GM18951 (cell line): ENCODE measurements at regions not wholly inside any gene's neighbourhood (a gene's known extent, or its start where the extent isn't known, plus 50 kb on each side); places are given as distances from the start of the nearest gene placed in this dataset.
A peak's percentile ranks its signal among the peaks of the same experiment; 100 is the strongest.

Experiments
- POLR2A ChIP-seq: IDR thresholded peaks from 4 replicates; pipeline ENCODE4 v1.6.1; 2011; ENCODE audit warnings: mild to moderate bottlenecking; ENCODE audit not compliant: insufficient read length, insufficient read depth; ENCODE audit errors: extremely low read depth
- in situ Hi-C: fragments of 300-500 bp; cut with MboI; formaldehyde crosslinking; loops from one replicate; pipeline ENCODE4 v1.12.0; 2022; ENCODE audit warnings: low sequenced_read_pairs, mixed read lengths, inconsistent platforms; ENCODE audit not compliant: unreplicated experiment

DNA sequence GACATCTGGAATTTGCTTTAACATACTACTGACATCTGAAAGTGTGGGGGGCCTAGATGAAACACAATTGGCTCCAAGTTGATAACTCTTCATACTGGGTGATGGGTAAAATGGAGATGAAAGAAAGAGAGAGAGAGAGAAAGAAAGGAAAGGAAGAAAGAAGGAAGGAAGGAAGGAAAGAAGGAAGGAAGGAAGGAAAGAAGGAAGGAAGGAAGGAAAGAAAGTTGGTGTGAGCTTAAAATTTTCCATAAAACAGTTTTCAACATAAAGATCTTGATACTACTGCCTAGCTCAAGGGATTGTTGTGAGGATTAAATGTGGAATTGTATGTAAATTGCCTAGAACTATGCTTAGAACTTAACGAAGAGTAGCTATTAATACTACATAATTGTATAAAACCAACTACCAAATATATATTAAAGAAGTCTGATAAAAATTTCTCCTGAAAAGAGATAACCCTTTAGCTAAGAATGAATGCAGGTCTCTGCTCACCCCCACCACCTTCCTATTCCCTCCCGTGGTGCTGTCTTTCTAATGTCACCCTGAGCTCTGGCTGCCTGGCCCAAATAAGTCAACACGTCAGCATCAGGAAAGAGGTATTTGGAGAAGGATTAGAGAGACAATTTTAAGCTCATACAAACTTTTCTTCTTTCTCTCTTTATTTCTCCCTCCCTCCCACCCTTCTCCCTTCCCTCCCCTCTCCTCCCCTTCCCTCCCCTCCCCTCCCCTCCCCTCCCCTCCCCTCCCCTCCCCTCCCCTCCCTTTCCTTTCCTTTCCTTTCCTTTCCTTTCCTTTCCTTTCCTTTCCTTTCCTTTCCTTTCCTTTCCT, 89.3 kb upstream of the SGIP1 start:
- TF ChIP-seq POLR2A: no peak
- in situ Hi-C loops: loop anchor here (10.0 kb wide), 1 partner anchor 70 kb away; no protein-coding TSS in a partner anchor

DNA sequence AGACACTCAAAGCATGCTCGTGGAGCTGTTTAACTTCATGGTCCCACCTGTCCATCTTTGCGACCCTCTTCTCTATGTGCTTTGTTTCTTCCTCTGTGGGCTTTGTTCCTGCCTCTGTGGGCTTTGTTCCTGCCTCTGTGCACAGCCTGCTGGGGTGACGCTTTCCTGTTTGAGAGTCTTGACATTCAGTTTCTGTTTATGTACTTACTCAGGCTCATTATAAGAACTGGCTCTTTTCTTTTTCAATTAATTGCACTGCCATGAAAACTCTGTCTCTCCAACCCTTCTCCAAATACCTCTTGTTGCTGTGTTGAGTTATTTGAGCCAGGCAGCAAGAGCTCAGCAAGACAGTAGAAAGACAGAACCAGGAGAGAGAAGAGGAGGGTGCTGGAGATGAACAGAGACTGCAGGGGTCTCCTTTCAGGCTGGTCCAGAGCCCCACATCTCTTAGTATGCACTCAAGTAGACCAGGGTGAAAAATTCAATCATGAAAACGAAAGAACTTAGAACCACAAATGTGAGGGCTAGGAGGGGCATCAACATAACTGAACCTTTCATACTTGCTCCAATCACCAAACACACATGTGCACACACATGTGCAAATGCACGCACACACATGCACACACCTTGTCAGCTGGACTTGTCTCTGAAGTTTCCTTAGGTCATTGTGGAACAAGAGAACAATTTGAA, 88.3 kb upstream of the SGIP1 start:
- peak; percentile 52 for TF ChIP-seq POLR2A
- in situ Hi-C loops: loop anchor here (10.0 kb wide), 1 partner anchor 71 kb away; no protein-coding TSS in a partner anchor

DNA sequence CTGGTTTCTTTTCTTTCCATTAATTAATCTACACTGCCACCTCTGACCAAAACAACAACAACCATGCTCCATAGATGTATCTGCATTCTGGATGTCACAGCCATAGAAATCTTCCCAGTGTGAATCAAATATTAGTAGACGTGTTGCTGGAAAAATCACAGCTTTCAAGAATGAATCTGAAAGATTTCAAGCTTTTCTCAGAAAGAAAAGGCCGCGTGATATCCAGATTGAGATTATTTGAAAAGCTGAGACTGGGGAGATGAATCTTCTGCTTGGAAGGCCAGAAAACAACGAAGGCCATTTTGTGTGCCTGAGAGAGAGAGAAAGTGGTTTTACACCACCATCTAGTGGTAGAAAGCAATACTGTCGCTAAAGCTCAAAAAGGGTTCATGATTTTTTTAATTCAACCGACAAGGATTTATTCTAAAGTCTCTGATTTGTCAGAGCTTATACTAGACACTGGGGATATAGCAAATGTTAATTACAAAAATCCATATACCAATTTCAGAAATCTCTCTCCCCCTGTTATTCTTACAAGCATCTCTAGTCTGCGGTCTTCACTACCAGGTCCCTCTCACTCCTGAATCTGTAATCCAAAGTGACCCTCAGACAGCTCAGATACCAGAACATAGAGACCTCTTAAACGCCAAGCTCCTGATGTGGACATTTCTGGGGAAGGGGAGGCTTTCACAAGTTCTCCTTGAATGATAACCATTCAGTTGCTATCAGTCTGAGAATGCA, 87.5 kb upstream of the SGIP1 start:
- in situ Hi-C loops: loop anchor here (10.0 kb wide), 1 partner anchor 72 kb away; no protein-coding TSS in a partner anchor
- TF ChIP-seq POLR2A: no peak

DNA sequence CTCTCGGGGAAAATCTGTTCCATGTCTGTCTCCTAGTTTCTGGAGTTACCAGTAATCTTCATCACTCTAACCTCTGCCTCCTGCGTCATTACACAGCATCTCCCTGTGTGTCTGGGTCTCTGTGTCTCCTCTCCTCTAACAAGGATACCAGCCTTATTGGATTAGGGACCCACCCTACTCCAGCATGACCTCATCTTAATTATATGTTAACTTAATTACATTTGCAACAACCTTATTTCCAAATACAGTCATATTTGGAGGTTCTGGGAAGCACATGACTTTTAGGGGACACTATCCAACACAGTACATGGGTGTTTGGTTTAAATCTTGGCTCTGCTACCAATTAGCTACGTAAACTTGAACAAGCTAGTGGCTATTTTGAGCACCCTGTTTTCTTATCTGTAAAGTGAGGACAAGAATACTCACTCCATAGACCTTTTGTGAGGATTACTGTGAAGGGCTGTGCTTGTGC, 83.9 kb upstream of the SGIP1 start:
- in situ Hi-C loops: loop anchor here (10.0 to 25.0 kb wide), 2 partner anchors 495 to 713 kb away; no protein-coding TSS in a partner anchor
- TF ChIP-seq POLR2A: no peak

DNA sequence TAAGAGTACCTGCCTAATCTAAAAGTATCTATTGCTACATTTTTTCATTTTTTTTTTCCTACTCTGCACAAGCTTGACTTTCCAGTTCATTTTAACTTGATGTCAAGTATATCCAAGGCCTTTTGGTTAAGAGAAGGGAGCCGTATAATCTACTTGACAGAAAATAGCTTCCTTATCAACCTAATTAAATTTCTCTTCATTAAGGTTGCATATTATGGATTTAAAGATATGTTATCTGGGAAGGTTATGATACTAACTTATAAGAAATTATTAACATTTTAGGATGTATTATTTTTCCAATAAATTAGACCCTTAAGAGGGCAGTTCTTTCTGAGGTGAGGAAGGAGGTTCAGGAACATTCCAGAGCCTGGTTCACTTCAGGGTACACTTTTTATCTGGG, 83.1 kb upstream of the SGIP1 start:
- in situ Hi-C loops: loop anchor here (10.0 to 25.0 kb wide), 2 partner anchors 496 to 714 kb away; no protein-coding TSS in a partner anchor
- TF ChIP-seq POLR2A: no peak

DNA sequence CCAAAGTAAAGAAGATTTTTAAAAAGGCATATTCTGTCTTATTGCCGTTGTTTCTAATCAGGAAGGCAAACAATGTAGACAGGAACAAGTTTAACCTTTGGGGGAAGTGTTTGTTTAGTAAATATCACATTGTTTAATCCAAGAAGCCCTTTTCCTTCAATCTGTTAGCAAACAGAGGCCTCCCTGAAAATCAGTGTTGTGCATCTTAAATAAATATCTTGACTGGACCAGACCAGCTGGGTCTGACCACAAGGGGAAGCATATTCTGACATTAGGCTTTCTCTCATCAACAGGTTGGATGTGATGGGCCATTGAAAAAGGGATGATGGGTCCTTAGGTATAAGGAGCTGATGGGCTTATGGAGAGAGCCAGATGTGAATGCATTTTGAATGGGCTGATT, 81.8 kb upstream of the SGIP1 start:
- TF ChIP-seq POLR2A: no peak
- in situ Hi-C loops: loop anchor here (10.0 to 25.0 kb wide), 2 partner anchors 497 to 715 kb away; no protein-coding TSS in a partner anchor

DNA sequence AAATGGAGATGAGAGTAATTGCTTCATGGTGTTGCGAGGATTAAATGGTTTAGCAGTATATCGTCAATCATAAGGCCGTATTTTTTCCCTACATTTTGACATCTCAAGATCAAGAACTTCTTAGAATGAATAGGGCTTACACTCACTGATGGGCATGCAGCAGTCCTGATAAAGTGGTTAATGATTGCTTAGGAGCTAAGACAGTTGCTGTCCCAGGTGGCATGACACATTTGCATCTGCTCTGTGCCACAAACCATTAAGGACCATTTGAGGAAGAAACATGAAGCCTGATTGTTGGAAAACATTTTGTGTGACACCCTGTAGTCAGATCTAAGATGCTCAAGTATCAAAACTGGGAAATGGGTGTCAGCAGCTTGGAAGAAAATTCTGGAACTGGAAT, 81.0 kb upstream of the SGIP1 start:
- TF ChIP-seq POLR2A: no peak
- in situ Hi-C loops: loop anchor here (10.0 to 25.0 kb wide), 2 partner anchors 498 to 716 kb away; no protein-coding TSS in a partner anchor

DNA sequence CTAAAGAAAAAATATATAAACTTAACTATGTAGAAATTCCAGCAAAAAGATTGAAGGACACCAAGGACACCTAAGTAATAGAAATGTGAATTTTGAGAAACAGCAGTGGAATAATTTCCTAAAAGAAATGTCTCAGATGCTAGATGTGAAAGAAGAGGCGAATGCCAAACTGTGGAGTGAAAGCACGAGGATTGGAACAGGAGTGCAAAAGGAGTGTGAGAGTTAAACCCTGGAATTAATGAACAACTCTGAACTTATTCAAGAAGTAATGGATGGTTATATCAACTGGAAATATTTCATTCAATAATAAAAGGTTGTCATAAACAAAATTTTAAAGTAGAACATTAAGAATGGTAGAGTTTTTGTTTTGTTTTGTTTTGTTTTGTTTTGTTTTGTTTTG, 78.5 kb upstream of the SGIP1 start:
- TF ChIP-seq POLR2A: no peak
- in situ Hi-C loops: loop anchor here (10.0 to 25.0 kb wide), 2 partner anchors 501 to 718 kb away; no protein-coding TSS in a partner anchor

DNA sequence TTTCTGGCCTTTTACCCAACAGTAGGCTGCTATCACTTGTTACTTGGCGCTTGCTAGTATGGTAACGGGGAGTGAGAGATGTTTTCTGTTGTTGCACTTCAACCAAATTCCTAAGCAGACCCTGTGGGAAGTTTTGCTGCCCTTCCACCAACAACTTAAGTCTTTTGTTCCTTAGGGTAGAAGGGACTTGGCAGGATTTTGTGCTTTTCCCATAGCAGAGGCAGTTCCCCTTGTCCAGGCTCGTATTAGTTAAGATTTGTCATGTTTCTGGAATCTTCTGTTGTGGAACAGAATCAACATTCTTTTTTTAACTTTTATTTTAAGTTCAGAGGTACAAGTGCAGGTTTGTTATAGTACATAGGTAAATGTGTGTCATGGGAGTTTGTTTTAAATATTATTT, 73.2 kb upstream of the SGIP1 start:
- in situ Hi-C loops: loop anchor here (25.0 kb wide), 1 partner anchor 723 kb away; no protein-coding TSS in a partner anchor
- TF ChIP-seq POLR2A: no peak

DNA sequence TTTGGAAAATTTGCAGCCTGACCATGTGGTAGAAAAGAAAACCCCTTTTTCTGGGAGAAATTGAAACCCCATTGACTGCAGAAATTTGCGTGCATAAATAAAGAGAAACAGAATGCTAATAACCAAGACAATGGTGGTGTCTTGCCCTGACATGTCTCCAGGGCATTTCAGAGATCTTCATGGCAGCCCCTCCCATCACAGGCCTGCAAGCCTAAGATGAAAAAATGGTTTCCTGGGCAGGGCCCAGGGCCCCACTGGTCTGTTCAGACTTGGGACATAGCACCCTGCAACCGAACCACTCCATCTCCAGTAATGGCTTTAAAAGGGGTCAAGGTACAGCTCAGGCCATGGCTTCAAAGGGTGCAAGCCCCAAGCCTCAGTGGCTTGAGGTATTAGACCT, 71.6 kb upstream of the SGIP1 start:
- in situ Hi-C loops: loop anchor here (25.0 kb wide), 1 partner anchor 725 kb away; no protein-coding TSS in a partner anchor

DNA sequence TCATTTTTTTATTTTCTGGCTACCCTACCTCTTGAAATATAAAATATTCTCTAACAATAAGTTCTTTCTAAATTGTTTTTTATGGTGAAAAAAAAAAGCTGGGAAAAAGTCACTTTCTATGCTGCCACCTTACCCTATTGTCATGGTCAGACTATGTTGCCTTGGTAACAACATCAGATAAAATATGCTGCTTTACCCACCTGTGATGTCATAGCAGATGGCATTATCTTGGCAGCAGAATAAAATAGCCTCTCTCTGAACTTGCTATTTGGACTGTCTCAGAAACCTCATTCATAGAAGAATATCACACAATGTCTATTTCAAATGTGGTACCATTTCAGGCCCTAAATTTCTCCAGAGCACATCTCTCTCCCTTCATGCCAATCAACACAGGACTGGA, 69.6 kb upstream of the SGIP1 start:
- in situ Hi-C loops: loop anchor here (25.0 kb wide), 1 partner anchor 727 kb away; no protein-coding TSS in a partner anchor
- TF ChIP-seq POLR2A: no peak

More for the DNA sequence above, 71.6 kb upstream of the SGIP1 start:
- no peak for TF ChIP-seq POLR2A

DNA sequence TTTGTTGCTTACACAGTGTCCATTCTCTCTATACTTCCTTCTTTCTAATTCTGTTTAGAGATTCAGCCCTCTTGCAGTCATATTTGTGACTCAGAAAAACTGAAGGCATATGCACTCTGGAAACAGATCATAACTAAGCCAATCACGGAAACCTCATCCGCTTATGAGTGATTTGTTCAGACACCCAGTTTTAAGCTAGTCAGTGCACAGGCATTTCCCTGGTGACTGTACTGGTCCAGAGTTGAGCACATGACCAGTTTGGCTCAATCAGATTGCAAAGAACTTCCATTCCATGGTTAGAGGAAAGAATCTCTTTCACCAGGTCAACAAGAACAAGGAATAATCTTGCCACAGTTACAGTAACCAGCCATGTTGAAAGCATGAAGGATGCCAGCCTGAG, 69.2 kb upstream of the SGIP1 start:
- in situ Hi-C loops: loop anchor here (25.0 kb wide), 1 partner anchor 728 kb away; no protein-coding TSS in a partner anchor

DNA sequence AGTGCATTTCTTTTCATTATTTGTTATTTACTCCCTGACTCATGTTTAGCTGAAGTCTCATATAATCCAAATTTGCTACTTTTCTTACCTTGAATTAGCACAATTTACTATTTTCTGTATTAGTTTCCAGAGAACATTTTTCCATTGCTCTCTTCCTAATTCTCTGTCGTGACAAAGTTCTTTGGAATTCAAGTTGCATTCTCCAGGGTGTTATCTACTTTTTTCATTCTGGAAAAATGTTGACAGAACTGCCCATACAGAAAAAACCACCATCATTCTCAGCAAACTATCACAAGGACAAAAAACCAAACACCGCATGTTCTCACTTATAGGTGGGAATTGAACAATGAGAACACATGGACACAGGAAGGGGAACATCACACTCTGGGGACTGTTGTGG, 67.3 kb upstream of the SGIP1 start:
- in situ Hi-C loops: loop anchor here (25.0 kb wide), 1 partner anchor 729 kb away; no protein-coding TSS in a partner anchor

More for the DNA sequence above, 69.2 kb upstream of the SGIP1 start:
- TF ChIP-seq POLR2A: no peak
